C4-2B (cell line): ENCODE measurements at regions not wholly inside any gene's neighbourhood (a gene's known extent, or its start where the extent isn't known, plus 50 kb on each side); places are given as distances from the start of the nearest gene placed in this dataset.

Experiments used
- CTCF ChIP-seq: fragments of 450-650 bp; conservative IDR thresholded peaks from 2 replicates; pipeline ENCODE4 v1.5.1; 2017; ENCODE audit warnings: mild to moderate bottlenecking
- ZFX ChIP-seq: fragments of 450-650 bp; IDR thresholded peaks from 2 replicates; pipeline ENCODE4 v1.6.1; 2017

- no peak for TF ChIP-seq CTCF
- TF ChIP-seq ZFX = no peak
Observed at GRCh38 chr18:8947566-8947965, 154.9 kb upstream of the NDUFV2 start.
